K562 (cell line): ENCODE measurements at regions not wholly inside any gene's neighbourhood (a gene's known extent, or its start where the extent isn't known, plus 50 kb on each side); places are given as distances from the start of the nearest gene placed in this dataset.

ENCODE experiments used
- ELK1 ChIP-seq: sonication (generic); formaldehyde crosslinking; IDR thresholded peaks from 2 replicates; pipeline ENCODE4 v1.8.1; 2022; ENCODE audit warnings: missing genetic modification reagents
- FOXK2 ChIP-seq, 2 experiments: fragments of 450-650 bp; IDR thresholded peaks in 1 of 2; conservative IDR thresholded peaks in 1 of 2; 2 replicates each; pipeline ENCODE4 v1.6.1; 2016; ENCODE audit warnings: low read depth in 2 of 2, mild to moderate bottlenecking in 1 of 2
- HOMEZ ChIP-seq: fragments of 250-450 bp; sonication (Bioruptor Pico); IDR thresholded peaks from 2 replicates; pipeline ENCODE4 v1.4.0; 2020; ENCODE audit warnings: mild to moderate bottlenecking, moderate library complexity
- KAT8 ChIP-seq: fragments of 450-650 bp; IDR thresholded peaks from 2 replicates; pipeline ENCODE4 v1.6.1; 2016; ENCODE audit warnings: low read depth, mild to moderate bottlenecking
- KLF10 ChIP-seq: fragments of 250-450 bp; sonication (Bioruptor Pico); IDR thresholded peaks from 2 replicates; pipeline ENCODE4 v1.6.1; 2021; ENCODE audit warnings: matching md5 sums
- RB1 ChIP-seq: fragments of 450-650 bp; IDR thresholded peaks from 2 replicates; pipeline ENCODE4 v1.6.1; 2017; ENCODE audit warnings: low read depth, mild to moderate bottlenecking
- TAF1 ChIP-seq: IDR thresholded peaks from 2 replicates; pipeline ENCODE4 v1.6.1; 2011; ENCODE audit warnings: mild to moderate bottlenecking, low read length, moderate library complexity; ENCODE audit not compliant: insufficient read depth, control insufficient read depth, severe bottlenecking; ENCODE audit errors: extremely low read depth
- TCF7L2 ChIP-seq: fragments of 150-350 bp; IDR thresholded peaks from 2 replicates; pipeline ENCODE4 v1.6.1; 2016; ENCODE audit warnings: low read depth, mild to moderate bottlenecking, low read length, moderate library complexity
- TFAP4 ChIP-seq: sonication (generic); formaldehyde crosslinking; IDR thresholded peaks from 2 replicates; pipeline ENCODE4 v1.8.0; 2022; ENCODE audit warnings: missing genetic modification reagents, mild to moderate bottlenecking, moderate library complexity, borderline replicate concordance
- ZFP30 ChIP-seq: fragments of 250-450 bp; sonication (Bioruptor Pico); IDR thresholded peaks from 2 replicates; pipeline ENCODE4 v1.8.0; 2022; ENCODE audit warnings: moderate library complexity, mild to moderate bottlenecking, inconsistent platforms, borderline replicate concordance
- ZNF133 ChIP-seq: fragments of 250-450 bp; sonication (Bioruptor Pico); IDR thresholded peaks from 2 replicates; pipeline ENCODE4 v1.4.0; 2020; ENCODE audit warnings: mild to moderate bottlenecking
- TF ChIP-seq, protein P1 (sequence below), 3 experiments: IDR thresholded peaks in 2 of 3; conservative IDR thresholded peaks in 1 of 3; 2 replicates each; pipeline ENCODE4 v1.5.1; 2011 to 2012; ENCODE audit warnings: low read length in 3 of 3, mild to moderate bottlenecking in 3 of 3, control low read depth in 2 of 3, improper control_type of control experiment in 1 of 3, inconsistent platforms in 1 of 3, low read depth in 1 of 3, mixed read lengths in 1 of 3, moderate library complexity in 1 of 3; ENCODE audit not compliant: insufficient read depth in 2 of 3
- TF ChIP-seq, protein P2 (sequence below): sonication (generic); formaldehyde crosslinking; IDR thresholded peaks from 2 replicates; pipeline ENCODE4 v1.8.0; 2023; ENCODE audit warnings: mild to moderate bottlenecking, missing genetic modification reagents
- TF ChIP-seq, protein P3 (sequence below): sonication (generic); formaldehyde crosslinking; IDR thresholded peaks from 2 replicates; pipeline ENCODE4 v1.8.1; 2023; ENCODE audit warnings: missing genetic modification reagents, mild to moderate bottlenecking, borderline replicate concordance

DNA sequence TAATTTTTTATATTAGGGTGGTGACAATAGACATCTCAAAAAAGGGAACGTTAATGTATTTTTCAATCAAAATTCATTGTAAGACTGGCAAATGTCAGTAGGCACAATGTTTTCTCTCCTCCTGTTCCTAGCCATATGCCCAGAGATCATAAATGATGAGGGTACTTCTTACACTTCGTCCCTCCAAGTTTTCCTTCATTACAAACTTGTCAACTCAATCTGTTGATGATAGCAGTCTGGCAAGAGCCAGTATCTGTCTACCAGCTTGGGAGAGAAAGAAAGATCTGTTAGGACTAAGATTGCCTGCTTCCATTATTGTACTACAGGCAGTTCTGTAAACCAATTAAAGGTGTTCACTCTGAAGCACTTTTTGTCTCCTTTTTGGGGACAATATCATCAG lies 130.9 kb upstream of the DAAM1 start:
- TF ChIP-seq KLF10 (CRISPR knock-in tag), result no peak
- no peak for TF ChIP-seq KAT8
- TF ChIP-seq TFAP4 (CRISPR knock-in tag), result no peak
- no peak for TF ChIP-seq TAF1
- no peak for TF ChIP-seq RB1
- TF ChIP-seq, protein P1, sequence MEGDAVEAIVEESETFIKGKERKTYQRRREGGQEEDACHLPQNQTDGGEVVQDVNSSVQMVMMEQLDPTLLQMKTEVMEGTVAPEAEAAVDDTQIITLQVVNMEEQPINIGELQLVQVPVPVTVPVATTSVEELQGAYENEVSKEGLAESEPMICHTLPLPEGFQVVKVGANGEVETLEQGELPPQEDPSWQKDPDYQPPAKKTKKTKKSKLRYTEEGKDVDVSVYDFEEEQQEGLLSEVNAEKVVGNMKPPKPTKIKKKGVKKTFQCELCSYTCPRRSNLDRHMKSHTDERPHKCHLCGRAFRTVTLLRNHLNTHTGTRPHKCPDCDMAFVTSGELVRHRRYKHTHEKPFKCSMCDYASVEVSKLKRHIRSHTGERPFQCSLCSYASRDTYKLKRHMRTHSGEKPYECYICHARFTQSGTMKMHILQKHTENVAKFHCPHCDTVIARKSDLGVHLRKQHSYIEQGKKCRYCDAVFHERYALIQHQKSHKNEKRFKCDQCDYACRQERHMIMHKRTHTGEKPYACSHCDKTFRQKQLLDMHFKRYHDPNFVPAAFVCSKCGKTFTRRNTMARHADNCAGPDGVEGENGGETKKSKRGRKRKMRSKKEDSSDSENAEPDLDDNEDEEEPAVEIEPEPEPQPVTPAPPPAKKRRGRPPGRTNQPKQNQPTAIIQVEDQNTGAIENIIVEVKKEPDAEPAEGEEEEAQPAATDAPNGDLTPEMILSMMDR (IDR thresholded peaks at IDR 0.05 in 2 of 3, conservative IDR thresholded peaks at IDR 0.05 in 1 of 3; ENCODE audit: insufficient read depth in 2 of 3, low read depth in 1 of 3, low read length in 3 of 3), result no peak
- TF ChIP-seq ZFP30 (CRISPR knock-in tag), result no peak
- no peak for TF ChIP-seq ZNF133 (CRISPR knock-in tag)
- TF ChIP-seq ELK1 (CRISPR knock-in tag), result no peak
- TF ChIP-seq, protein P2, sequence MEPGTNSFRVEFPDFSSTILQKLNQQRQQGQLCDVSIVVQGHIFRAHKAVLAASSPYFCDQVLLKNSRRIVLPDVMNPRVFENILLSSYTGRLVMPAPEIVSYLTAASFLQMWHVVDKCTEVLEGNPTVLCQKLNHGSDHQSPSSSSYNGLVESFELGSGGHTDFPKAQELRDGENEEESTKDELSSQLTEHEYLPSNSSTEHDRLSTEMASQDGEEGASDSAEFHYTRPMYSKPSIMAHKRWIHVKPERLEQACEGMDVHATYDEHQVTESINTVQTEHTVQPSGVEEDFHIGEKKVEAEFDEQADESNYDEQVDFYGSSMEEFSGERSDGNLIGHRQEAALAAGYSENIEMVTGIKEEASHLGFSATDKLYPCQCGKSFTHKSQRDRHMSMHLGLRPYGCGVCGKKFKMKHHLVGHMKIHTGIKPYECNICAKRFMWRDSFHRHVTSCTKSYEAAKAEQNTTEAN (CRISPR knock-in tag), result no peak
- TF ChIP-seq HOMEZ, result no peak
- TF ChIP-seq, protein P3, sequence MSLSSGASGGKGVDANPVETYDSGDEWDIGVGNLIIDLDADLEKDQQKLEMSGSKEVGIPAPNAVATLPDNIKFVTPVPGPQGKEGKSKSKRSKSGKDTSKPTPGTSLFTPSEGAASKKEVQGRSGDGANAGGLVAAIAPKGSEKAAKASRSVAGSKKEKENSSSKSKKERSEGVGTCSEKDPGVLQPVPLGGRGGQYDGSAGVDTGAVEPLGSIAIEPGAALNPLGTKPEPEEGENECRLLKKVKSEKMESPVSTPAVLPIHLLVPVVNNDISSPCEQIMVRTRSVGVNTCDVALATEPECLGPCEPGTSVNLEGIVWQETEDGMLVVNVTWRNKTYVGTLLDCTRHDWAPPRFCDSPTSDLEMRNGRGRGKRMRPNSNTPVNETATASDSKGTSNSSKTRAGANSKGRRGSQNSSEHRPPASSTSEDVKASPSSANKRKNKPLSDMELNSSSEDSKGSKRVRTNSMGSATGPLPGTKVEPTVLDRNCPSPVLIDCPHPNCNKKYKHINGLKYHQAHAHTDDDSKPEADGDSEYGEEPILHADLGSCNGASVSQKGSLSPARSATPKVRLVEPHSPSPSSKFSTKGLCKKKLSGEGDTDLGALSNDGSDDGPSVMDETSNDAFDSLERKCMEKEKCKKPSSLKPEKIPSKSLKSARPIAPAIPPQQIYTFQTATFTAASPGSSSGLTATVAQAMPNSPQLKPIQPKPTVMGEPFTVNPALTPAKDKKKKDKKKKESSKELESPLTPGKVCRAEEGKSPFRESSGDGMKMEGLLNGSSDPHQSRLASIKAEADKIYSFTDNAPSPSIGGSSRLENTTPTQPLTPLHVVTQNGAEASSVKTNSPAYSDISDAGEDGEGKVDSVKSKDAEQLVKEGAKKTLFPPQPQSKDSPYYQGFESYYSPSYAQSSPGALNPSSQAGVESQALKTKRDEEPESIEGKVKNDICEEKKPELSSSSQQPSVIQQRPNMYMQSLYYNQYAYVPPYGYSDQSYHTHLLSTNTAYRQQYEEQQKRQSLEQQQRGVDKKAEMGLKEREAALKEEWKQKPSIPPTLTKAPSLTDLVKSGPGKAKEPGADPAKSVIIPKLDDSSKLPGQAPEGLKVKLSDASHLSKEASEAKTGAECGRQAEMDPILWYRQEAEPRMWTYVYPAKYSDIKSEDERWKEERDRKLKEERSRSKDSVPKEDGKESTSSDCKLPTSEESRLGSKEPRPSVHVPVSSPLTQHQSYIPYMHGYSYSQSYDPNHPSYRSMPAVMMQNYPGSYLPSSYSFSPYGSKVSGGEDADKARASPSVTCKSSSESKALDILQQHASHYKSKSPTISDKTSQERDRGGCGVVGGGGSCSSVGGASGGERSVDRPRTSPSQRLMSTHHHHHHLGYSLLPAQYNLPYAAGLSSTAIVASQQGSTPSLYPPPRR, result no peak
- TF ChIP-seq FOXK2 (conservative IDR thresholded peaks at IDR 0.05 in 1 of 2, IDR thresholded peaks at IDR 0.05 in 1 of 2; ENCODE audit: low read depth in 2 of 2), result no peak
- no peak for TF ChIP-seq TCF7L2
